ENCODE measurements at regions not wholly inside any gene's neighbourhood (a gene's known extent, or its start where the extent isn't known, plus 50 kb on each side); places are given as distances from the start of the nearest gene placed in this dataset.

DNA sequence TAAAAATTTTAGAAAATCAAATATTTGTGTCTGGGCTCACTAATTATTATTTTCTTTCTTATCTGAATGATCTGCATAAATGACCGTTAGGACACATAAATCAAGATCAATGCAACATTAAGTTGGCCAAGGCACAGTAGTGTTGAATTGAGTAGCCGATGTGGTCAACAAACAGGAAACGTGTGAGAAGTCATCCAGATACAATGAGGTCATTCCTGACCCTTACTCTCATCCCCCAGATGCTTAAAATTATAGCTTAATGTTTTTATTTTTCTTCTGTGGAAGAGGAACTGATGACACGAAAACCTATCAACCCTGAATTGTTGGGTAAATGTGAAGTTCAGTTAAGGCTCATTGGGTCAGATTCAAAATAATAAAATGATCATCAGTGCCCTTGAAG, 222.9 kb downstream of the RFC3 start:
- no peak for ATAC-seq (ENCODE audit: poor library complexity)
- intact Hi-C loops (cut with DNase I, micrococcal nuclease), result no loop called here
- TF ChIP-seq, protein P1, sequence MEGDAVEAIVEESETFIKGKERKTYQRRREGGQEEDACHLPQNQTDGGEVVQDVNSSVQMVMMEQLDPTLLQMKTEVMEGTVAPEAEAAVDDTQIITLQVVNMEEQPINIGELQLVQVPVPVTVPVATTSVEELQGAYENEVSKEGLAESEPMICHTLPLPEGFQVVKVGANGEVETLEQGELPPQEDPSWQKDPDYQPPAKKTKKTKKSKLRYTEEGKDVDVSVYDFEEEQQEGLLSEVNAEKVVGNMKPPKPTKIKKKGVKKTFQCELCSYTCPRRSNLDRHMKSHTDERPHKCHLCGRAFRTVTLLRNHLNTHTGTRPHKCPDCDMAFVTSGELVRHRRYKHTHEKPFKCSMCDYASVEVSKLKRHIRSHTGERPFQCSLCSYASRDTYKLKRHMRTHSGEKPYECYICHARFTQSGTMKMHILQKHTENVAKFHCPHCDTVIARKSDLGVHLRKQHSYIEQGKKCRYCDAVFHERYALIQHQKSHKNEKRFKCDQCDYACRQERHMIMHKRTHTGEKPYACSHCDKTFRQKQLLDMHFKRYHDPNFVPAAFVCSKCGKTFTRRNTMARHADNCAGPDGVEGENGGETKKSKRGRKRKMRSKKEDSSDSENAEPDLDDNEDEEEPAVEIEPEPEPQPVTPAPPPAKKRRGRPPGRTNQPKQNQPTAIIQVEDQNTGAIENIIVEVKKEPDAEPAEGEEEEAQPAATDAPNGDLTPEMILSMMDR (IDR thresholded peaks at IDR 0.05), result no peak
- H3K4me1 Mint-ChIP-seq (ENCODE audit: low read depth), result no peaks in the 10 kb centered on the region
- POLR2A ChIA-PET, result no interaction called here
- Histone ChIP-seq H3K4me1 (ENCODE audit: insufficient read depth, low read length) (no peaks in the 10 kb centered on the region), H3K4me3 (ENCODE audit: low read length) (no peak overlapping the region), H3K9me3 (ENCODE audit: control insufficient read depth in 1 of 2, insufficient read depth in 1 of 2, low read length in 2 of 2) (no peaks in the 10 kb centered on the region), H3K36me3 (ENCODE audit: insufficient read depth, low read length) (no peaks in the 10 kb centered on the region), H3K27me3 (ENCODE audit: control insufficient read depth in 1 of 2, insufficient read depth in 2 of 2, low read length in 2 of 2) (no peaks in the 10 kb centered on the region), H3K27ac (ENCODE audit: low read depth in 1 of 2, low read length in 2 of 2) (no peak overlapping the region)
- H3K4me3 Mint-ChIP-seq, result no peak overlapping the region
- H3K36me3 Mint-ChIP-seq (ENCODE audit: low read depth), result no peaks in the 10 kb centered on the region
- CTCF ChIA-PET, result no interaction called here
- DNase-seq, result no peak
- H3K9me3 Mint-ChIP-seq, result no peaks in the 10 kb centered on the region
- no peak overlapping the region for H3K27ac Mint-ChIP-seq
- peaks cover 4% of the 10 kb centered on the region for H3K27me3 Mint-ChIP-seq

DNA sequence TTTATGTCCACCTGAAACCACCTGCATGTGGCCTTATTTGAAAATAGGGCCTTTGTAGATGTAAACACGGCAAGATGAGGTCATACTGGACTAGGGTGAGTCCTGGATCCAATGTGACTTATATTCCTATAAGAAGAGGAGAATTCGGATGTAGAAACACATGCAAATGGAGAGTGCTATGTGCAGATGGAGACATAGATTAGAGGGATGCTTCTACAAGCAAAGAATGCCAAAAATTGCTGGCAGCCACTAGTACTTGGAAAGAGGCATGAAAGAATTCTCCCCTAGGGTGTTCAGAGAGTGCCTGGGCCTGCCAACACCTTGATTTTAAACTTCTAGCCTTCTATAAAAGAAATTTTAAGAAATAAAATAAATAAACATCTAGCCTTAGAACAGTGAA, 226.1 kb downstream of the RFC3 start:
- intact Hi-C loops (cut with DNase I, micrococcal nuclease), result no loop called here
- H3K27me3 ChIP-seq (ENCODE audit: control insufficient read depth in 1 of 2, insufficient read depth in 2 of 2, low read length in 2 of 2), result no peaks in the 10 kb centered on the region
- no peak overlapping the region for H3K4me3 Mint-ChIP-seq
- H3K36me3 ChIP-seq (ENCODE audit: insufficient read depth, low read length), result no peaks in the 10 kb centered on the region
- ATAC-seq (ENCODE audit: poor library complexity) (no peak), DNase-seq (no peak)
- peaks cover 3% of the 10 kb centered on the region for H3K9me3 Mint-ChIP-seq
- ChIA-PET POLR2A (no interaction called here), CTCF (no interaction called here)
- H3K4me1 ChIP-seq (ENCODE audit: insufficient read depth, low read length), result no peaks in the 10 kb centered on the region
- no peaks in the 10 kb centered on the region for H3K9me3 ChIP-seq (ENCODE audit: control insufficient read depth in 1 of 2, insufficient read depth in 1 of 2, low read length in 2 of 2)
- no peak overlapping the region for H3K4me3 ChIP-seq (ENCODE audit: low read length)
- TF ChIP-seq, protein P1 (IDR thresholded peaks at IDR 0.05), result no peak
- no peaks in the 10 kb centered on the region for H3K4me1 Mint-ChIP-seq (ENCODE audit: low read depth)
- H3K36me3 Mint-ChIP-seq (ENCODE audit: low read depth), result no peaks in the 10 kb centered on the region
- peaks cover 4% of the 10 kb centered on the region for H3K27me3 Mint-ChIP-seq
- H3K27ac ChIP-seq (ENCODE audit: low read depth in 1 of 2, low read length in 2 of 2), result no peak overlapping the region
- no peak overlapping the region for H3K27ac Mint-ChIP-seq

DNA sequence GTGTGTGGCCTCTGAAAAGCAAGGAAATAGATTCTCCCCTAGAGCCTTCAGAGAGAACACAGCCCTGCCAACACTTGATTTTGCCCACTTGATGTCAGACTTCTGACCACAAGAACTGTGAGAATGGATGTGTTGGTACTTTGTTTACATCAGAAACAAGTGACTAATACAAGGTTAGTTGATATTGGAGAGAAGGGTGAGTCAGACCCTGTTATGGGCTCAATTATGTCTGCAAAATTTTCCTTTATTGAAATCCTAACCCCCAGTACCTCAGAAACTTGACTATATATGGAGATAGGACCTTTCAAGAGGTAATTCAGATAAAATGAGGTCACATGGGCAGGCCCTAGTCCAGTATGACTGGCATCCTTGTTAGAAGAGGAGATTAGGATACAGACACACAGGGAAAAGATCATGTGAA, 226.7 kb downstream of the RFC3 start:
- CTCF ChIA-PET, result no interaction called here
- H3K27ac ChIP-seq (ENCODE audit: low read depth in 1 of 2, low read length in 2 of 2), result no peak overlapping the region
- H3K36me3 Mint-ChIP-seq (ENCODE audit: low read depth), result no peaks in the 10 kb centered on the region
- no peaks in the 10 kb centered on the region for H3K4me1 ChIP-seq (ENCODE audit: insufficient read depth, low read length)
- no peak for ATAC-seq (ENCODE audit: poor library complexity)
- peaks cover 4% of the 10 kb centered on the region for H3K27me3 Mint-ChIP-seq
- DNase-seq, result no peak
- POLR2A ChIA-PET, result no interaction called here
- TF ChIP-seq, protein P1 (IDR thresholded peaks at IDR 0.05), result no peak
- no peaks in the 10 kb centered on the region for H3K27me3 ChIP-seq (ENCODE audit: control insufficient read depth in 1 of 2, insufficient read depth in 2 of 2, low read length in 2 of 2)
- H3K4me3 Mint-ChIP-seq, result no peak overlapping the region
- no peaks in the 10 kb centered on the region for H3K36me3 ChIP-seq (ENCODE audit: insufficient read depth, low read length)
- peaks cover 3% of the 10 kb centered on the region for H3K9me3 Mint-ChIP-seq
- H3K27ac Mint-ChIP-seq, result no peak overlapping the region
- intact Hi-C loops (cut with DNase I, micrococcal nuclease), result no loop called here
- H3K4me3 ChIP-seq (ENCODE audit: low read length), result no peak overlapping the region
- H3K4me1 Mint-ChIP-seq (ENCODE audit: low read depth), result no peaks in the 10 kb centered on the region
- H3K9me3 ChIP-seq (ENCODE audit: control insufficient read depth in 1 of 2, insufficient read depth in 1 of 2, low read length in 2 of 2), result no peaks in the 10 kb centered on the region
